HT-29 (cell line): ENCODE measurements at regions not wholly inside any gene's neighbourhood (a gene's known extent, or its start where the extent isn't known, plus 50 kb on each side); places are given as distances from the start of the nearest gene placed in this dataset.
"Not testable (repeated sequence)": the region's sequence is repeated elsewhere in the genome, so short reads cannot be mapped to it uniquely, and the experiment has no call there.

Experiments
- DNase-seq: peaks from one replicate; pipeline ENCODE4 v3.0.0-alpha.2; 2015; ENCODE audit warnings: low spot score

- no peak for DNase-seq
Observed at GRCh38 chr5:40137223-40137622, 542.5 kb upstream of the PTGER4 start.

GRCh38 chr5:40134883-40135520, 544.7 kb upstream of the PTGER4 start:
- DNase-seq: no peak

DNA sequence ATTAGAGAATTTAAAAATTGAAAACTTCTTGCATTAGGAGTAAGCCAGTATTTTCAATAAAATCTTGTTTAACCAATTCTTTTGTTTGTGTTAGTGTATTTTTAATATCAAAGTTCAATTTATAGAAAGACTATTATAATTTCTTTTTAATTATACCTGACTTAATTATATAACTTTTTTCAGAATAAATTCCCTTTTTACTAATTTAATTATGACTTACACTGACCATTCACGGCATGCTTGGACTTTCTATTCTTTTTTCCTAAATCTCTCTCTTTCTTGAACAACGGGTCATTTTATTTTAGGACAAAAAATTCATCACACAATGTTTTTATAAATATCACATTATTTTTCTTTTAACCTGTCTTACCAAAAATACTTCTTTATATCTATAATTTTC, 555.3 kb upstream of the PTGER4 start:
- no peak for DNase-seq

- no peak for DNase-seq
Observed at GRCh38 chr5:40121236-40121635, 558.5 kb upstream of the PTGER4 start.

GRCh38 chr5:40112875-40113274, 566.8 kb upstream of the PTGER4 start:
- DNase-seq: no peak

GRCh38 chr5:40111036-40111435, 568.7 kb upstream of the PTGER4 start:
- not testable (repeated sequence) for DNase-seq

- peak; percentile 47 for DNase-seq
Observed at GRCh38 chr5:40108764-40109390, 570.8 kb upstream of the PTGER4 start.

GRCh38 chr5:40107786-40108185, 571.9 kb upstream of the PTGER4 start:
- peak; percentile 56 for DNase-seq

- DNase-seq: no peak
Observed at GRCh38 chr5:40106847-40107246, 572.9 kb upstream of the PTGER4 start.

DNA sequence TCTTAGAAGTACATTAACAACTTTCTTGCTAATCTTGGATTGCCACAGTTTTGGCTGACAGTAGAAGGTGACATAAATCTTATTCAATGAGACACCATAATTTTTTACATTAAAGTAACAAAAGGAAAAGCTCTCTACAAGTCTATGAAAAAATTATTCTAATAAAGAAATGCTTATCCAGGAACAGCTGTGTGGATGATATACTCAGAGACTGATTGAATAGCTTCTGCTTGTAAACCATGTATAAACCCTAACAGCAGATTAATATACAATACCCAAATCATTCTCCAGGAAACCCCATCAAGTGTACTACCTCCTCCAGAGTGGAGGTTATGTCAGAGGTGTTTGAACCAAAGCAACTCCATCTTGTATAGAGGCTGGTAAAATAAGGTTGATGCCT, 581.4 kb upstream of the PTGER4 start:
- no peak for DNase-seq

DNA sequence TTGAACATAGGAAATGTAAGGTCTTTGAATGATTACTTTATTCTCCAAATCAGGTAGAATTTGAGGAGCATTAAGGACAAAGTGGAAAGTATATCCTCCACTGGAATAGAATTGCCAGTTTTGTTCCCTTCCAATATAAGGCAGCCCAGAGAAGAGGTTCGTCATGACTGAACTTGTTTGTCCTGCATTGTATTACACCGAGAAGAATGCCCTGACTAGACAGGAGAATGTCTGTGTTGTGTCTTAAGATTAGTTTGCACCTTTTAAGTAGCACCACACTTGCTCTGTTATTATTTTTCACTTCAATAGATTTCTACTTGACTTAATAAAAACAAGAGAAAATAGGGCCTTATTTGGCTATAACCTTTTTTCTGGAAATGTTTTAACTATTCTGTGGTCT, 586.2 kb upstream of the PTGER4 start:
- no peak for DNase-seq

DNA sequence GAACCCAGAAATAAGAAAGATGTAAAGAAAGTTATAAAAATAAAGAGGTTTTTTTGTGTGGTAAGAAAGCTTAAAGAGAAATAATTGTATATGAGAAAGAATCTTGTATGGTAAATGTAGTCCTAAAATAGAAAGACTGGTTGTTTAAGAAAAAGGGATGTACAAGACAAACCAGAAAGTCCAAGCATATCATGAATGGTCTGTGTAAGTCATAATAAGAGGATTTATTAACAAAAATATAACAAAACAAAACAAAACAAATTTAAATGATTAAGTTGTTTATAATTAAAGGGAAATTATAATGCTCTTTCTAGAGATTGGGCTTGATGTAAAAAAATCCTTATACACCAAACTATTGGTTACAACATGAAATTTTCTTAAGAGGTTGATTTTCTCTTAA, 590.4 kb upstream of the PTGER4 start:
- DNase-seq: no peak

DNA sequence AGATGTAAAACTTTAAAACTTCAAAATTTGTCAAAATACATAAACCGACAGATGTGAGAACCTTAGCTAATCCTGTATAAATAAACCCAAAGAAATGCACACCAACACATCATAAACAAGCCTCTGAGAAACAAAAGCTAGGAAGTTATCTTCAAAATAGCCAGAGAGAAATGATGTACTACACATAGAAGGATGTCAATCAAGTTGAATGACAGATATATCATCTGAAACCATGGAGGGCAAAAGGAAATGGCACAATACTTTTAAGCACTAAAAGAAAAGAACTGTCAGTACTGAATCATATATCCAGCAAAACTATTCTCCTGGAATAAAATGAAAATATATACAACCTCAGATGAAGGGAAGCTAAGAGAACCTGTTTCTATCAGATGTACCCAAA, 595.1 kb upstream of the PTGER4 start:
- DNase-seq: no peak

- DNase-seq: no peak
Observed at GRCh38 chr5:40082313-40082712, 597.4 kb upstream of the PTGER4 start.

DNA sequence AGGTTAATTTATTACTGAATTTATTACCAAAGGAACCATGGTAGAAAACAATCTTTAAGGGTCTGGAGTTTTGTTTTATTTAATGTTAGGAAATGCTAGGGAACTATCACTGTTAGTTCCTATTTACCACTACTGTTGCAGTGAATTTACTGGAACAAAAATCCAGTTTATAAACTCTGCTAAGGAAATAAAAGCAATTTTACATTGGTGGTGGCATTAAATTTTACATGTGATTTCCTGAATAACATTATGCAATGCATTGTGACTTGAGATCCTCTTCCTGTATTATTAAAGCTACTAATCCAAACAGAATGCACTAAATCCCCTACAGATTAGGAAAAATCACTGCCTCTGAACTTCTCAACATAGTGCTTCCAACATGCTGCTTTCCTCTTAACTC, 599.5 kb upstream of the PTGER4 start:
- no peak for DNase-seq

GRCh38 chr5:40078898-40079575, 600.7 kb upstream of the PTGER4 start:
- no peak for DNase-seq

DNA sequence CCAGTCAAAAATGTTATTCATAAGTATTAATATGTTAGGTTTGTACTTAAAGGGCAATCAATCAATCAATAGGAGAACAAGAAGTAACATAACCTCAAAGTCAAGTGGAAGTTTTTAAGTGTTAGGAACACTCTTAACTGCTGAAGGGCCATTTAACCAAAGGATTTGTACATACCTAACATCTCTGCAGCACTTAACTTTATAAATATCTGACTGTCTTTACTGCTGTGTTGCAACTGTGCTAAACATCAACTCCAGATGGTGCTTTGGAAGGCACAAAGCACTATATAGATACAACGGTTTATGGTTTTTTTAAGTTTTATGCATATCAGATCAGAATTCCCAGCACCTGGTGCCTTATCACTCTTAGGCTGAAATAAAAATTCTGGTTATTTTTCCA, 604.9 kb upstream of the PTGER4 start:
- no peak for DNase-seq

- no peak for DNase-seq
Observed at GRCh38 chr5:40073927-40074326, 605.8 kb upstream of the PTGER4 start.

GRCh38 chr5:40071870-40072269, 607.8 kb upstream of the PTGER4 start:
- peak; percentile 14 for DNase-seq

- no peak for DNase-seq
Observed at GRCh38 chr5:40066616-40067015, 613.1 kb upstream of the PTGER4 start.

DNA sequence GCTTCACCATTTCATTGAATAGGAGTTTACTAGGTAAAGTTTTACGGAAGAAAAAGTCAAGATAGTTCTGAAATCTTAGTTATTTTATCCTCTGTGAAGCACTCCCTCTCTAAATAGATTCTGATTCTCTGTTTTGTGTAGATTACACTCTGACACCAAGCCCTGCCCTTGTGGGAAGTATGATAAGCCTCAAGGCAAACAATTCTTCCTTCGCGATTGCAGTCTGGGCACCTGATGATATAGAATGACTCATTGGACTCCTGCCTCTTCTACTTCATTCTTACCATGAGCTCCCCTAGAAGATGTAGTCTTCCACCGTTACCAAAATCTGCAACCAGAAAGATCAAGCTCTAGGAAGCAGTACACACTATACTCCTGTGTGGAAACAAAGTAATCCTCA, 626.9 kb upstream of the PTGER4 start:
- peak; percentile 11 for DNase-seq

DNA sequence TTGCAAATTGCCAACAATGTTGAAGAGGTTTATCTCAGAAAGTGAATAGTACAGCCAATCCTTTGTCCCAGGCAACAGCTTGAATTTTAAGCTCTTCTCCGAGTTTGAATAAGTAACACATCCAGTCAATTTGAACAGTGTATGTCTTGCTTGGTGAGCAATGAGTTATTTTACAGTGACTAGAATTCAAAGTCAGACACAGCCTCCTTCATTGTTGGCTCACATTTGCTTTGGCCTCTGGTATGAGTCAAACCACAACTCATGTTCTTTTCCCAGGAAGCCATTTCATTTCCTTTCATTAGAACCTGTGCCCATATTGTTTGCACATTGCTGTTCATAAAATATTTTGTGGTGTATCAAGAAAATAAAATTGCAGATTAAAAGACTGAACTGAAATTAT, 622.0 kb upstream of the DAB2 start:
- DNase-seq: no peak

GRCh38 chr5:40045429-40045828, 620.6 kb upstream of the DAB2 start:
- no peak for DNase-seq
